ENCODE measurements at regions not wholly inside any gene's neighbourhood (a gene's known extent, or its start where the extent isn't known, plus 50 kb on each side); places are given as distances from the start of the nearest gene placed in this dataset.

DNA sequence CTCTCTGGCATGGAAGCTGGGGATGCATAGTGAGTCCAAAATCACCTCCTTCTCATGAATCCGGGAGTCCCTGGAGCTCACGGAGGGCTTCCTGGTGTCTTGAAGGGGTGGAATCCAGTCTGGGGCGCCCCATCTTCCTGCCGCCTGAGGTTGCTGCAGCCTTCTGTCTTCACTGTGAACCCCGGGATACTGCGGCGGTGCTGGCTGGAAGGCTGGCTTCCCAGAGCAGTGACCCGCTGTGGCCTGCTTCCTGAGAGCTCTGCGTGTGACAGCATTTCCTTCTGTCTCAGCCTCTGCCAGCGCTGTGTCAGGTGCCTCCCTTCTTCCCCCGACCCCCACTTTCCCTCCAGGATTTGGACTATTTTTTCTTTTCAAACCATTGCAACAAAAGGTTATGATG lies 98.8 kb upstream of the STOX2 start:
- no peaks in the 10 kb centered on the region for H3K36me3 ChIP-seq
- H3K27me3 ChIP-seq, result no peaks in the 10 kb centered on the region
- TF ChIP-seq, protein P1, sequence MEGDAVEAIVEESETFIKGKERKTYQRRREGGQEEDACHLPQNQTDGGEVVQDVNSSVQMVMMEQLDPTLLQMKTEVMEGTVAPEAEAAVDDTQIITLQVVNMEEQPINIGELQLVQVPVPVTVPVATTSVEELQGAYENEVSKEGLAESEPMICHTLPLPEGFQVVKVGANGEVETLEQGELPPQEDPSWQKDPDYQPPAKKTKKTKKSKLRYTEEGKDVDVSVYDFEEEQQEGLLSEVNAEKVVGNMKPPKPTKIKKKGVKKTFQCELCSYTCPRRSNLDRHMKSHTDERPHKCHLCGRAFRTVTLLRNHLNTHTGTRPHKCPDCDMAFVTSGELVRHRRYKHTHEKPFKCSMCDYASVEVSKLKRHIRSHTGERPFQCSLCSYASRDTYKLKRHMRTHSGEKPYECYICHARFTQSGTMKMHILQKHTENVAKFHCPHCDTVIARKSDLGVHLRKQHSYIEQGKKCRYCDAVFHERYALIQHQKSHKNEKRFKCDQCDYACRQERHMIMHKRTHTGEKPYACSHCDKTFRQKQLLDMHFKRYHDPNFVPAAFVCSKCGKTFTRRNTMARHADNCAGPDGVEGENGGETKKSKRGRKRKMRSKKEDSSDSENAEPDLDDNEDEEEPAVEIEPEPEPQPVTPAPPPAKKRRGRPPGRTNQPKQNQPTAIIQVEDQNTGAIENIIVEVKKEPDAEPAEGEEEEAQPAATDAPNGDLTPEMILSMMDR (IDR thresholded peaks at IDR 0.05), result no peak
- no peak for TF ChIP-seq POLR2A (IDR thresholded peaks at IDR 0.05)
- H3K27ac ChIP-seq, result peak overlapping the region in 1 of 3 donors; percentile 20
- H3K9me3 ChIP-seq, result no peaks in the 10 kb centered on the region
- H3K4me1 ChIP-seq, result peaks cover 7 to 13% of the 10 kb centered on the region in 2 donors
- intact Hi-C loops (cut with DNase I), result no loop called here
- WGBS, 2 donors, result 76 to 81% methylated on average over 8 to 11 of the region's 11 CpGs
- no peak for DNase-seq
- H3K4me3 ChIP-seq (replicated peaks in 1 of 3), result no peak overlapping the region

- H3K36me3 ChIP-seq, result no peaks in the 10 kb centered on the region
- no peaks in the 10 kb centered on the region for H3K27me3 ChIP-seq
- WGBS, 2 donors, result 75 to 80% methylated on average over 19 of the region's 19 CpGs
- H3K27ac ChIP-seq, result peak overlapping the region in 1 of 3 donors; percentile 43
- peaks cover 0 to 5% of the 10 kb centered on the region in 2 donors for H3K4me1 ChIP-seq
- no peak for DNase-seq
- no peak overlapping the region for H3K4me3 ChIP-seq (replicated peaks in 1 of 3)
- TF ChIP-seq, protein P1 (IDR thresholded peaks at IDR 0.05), result no peak
- no peak for TF ChIP-seq POLR2A (IDR thresholded peaks at IDR 0.05)
- no peaks in the 10 kb centered on the region for H3K9me3 ChIP-seq
- intact Hi-C loops (cut with DNase I), result no loop called here
Measured at GRCh38 chr4:183807420-183808096, 97.5 kb upstream of the STOX2 start.

GRCh38 chr4:183808097-183808456 lies 97.0 kb upstream of the STOX2 start:
- no peak overlapping the region for H3K4me3 ChIP-seq (replicated peaks in 1 of 3)
- no peaks in the 10 kb centered on the region for H3K36me3 ChIP-seq
- no peaks in the 10 kb centered on the region for H3K27me3 ChIP-seq
- peak overlapping the region in 1 of 3 donors; percentile 43 for H3K27ac ChIP-seq
- intact Hi-C loops (cut with DNase I), result no loop called here
- DNase-seq, result no peak
- H3K9me3 ChIP-seq, result no peaks in the 10 kb centered on the region
- H3K4me1 ChIP-seq, result peaks cover 0 to 5% of the 10 kb centered on the region in 2 donors
- 57 to 68% methylated on average over 9 of the region's 9 CpGs for WGBS, 2 donors
- no peak for TF ChIP-seq POLR2A (IDR thresholded peaks at IDR 0.05)
- TF ChIP-seq, protein P1 (IDR thresholded peaks at IDR 0.05), result no peak

DNA sequence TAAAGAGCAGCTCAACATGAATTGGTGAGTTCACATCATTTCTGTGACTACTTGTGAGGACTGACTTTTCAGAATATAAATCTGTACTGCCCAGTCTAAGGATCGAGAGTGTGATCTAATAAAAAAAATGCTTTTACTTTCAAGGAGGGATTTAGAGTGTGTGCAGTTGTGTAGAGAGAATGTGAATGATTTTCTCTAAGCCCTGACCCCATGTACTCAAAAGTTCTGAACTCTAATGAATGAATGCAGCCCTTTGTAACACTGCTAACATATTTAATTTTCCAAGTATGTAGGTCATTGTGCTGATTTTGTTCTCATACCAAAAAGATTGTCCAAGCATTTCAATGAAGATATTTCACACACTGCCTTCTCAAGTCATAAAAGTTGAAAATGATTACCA lies 92.5 kb upstream of the STOX2 start:
- Histone ChIP-seq H3K4me3 (replicated peaks in 1 of 3) (no peak overlapping the region), H3K27me3 (no peaks in the 10 kb centered on the region), H3K27ac (no peak overlapping the region), H3K9me3 (no peaks in the 10 kb centered on the region), H3K36me3 (no peaks in the 10 kb centered on the region), H3K4me1 (peaks cover 11 to 13% of the 10 kb centered on the region in 2 donors)
- 70 to 71% methylated on average over 1 of the region's 1 CpG for WGBS, 2 donors
- no peak for DNase-seq
- intact Hi-C loops (cut with DNase I), result no loop called here
- TF ChIP-seq, protein P1 (IDR thresholded peaks at IDR 0.05), result no peak
- TF ChIP-seq POLR2A (IDR thresholded peaks at IDR 0.05), result no peak

DNA sequence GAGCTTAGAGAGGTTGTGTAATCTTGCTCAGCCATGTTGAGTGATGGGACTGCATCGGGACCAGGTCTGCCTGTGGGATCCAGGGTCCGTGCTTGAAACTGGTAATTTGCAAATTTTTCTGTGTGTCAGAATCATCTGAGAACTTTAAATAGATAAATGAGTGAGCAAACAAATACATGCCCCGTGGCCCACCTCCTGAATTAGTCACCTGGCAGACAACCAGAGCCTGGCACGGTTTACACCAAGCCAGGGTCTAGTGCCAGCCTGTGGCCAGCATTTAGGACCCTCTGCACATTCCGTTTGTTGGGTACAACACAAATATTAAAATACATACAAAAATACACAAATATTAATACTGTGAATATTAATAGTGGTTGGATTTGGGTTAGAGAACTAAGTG lies 90.6 kb upstream of the STOX2 start:
- Histone ChIP-seq H3K27me3 (no peaks in the 10 kb centered on the region), H3K36me3 (no peaks in the 10 kb centered on the region), H3K4me1 (peaks cover 13 to 21% of the 10 kb centered on the region in 2 donors), H3K27ac (no peak overlapping the region), H3K9me3 (no peaks in the 10 kb centered on the region), H3K4me3 (replicated peaks in 1 of 3) (no peak overlapping the region)
- no peak for TF ChIP-seq POLR2A (IDR thresholded peaks at IDR 0.05)
- TF ChIP-seq, protein P1 (IDR thresholded peaks at IDR 0.05), result no peak
- no peak for DNase-seq
- WGBS, 2 donors, result 91 to 92% methylated on average over 5 of the region's 5 CpGs
- intact Hi-C loops (cut with DNase I), result no loop called here

All from thyroid gland (tissue), 4 donors.